ENCODE measurements at regions not wholly inside any gene's neighbourhood (a gene's known extent, or its start where the extent isn't known, plus 50 kb on each side); places are given as distances from the start of the nearest gene placed in this dataset.

- 0% methylated on average over 1 of the region's 1 CpG for WGBS (ENCODE audit: insufficient coverage, low coverage, missing lambda C conversion rate)
- ChIA-PET POLR2A (no interaction called here), CTCF (ENCODE audit: low intra/inter-chr PET ratio) (no interaction called here)
- Histone ChIP-seq H3K27me3 (ENCODE audit: control insufficient read depth in 2 of 2, insufficient read depth in 2 of 2, low read length in 2 of 2) (no peaks in the 10 kb centered on the region), H2AFZ (ENCODE audit: low read depth, low read length) (no peak overlapping the region), H3K4me1 (replicated peaks in 1 of 2; ENCODE audit: control insufficient read depth in 2 of 2, insufficient read depth in 2 of 2, low read length in 2 of 2) (no peaks in the 10 kb centered on the region), H4K20me1 (replicated peaks; ENCODE audit: control insufficient read depth, insufficient read depth, low read length) (no peaks in the 10 kb centered on the region), H3K4me2 (ENCODE audit: insufficient read depth, low read length) (no peak overlapping the region), H3K9me3 (replicated peaks; ENCODE audit: control insufficient read depth, insufficient read depth, low read depth, low read length) (no peaks in the 10 kb centered on the region), H3K36me3 (ENCODE audit: control insufficient read depth, insufficient read depth, low read length) (no peaks in the 10 kb centered on the region), H3K79me2 (ENCODE audit: control insufficient read depth, insufficient read depth, low read length) (no peaks in the 10 kb centered on the region), H3K4me3 (no peak overlapping the region), H3K27ac (ENCODE audit: extremely low read depth, low read depth, low read length) (no peak overlapping the region), H3K9ac (ENCODE audit: insufficient read depth in 1 of 2, low read depth in 2 of 2, low read length in 2 of 2) (no peak overlapping the region), H3K9me1 (ENCODE audit: control insufficient read depth, insufficient read depth, low read length) (no peaks in the 10 kb centered on the region)
- DNase-seq (ENCODE audit: extremely low read depth in 1 of 4, low spot score in 3 of 4) (no peak), FAIRE-seq (no peak), ATAC-seq (no peak)
- no TSS peak for BruUV-seq (replicated peaks)
- no peak for TF ChIP-seq TEAD2 (tag; IDR thresholded peaks at IDR 0.05)
- TF ChIP-seq TCF15 (CRISPR knock-in tag; IDR thresholded peaks at IDR 0.05): no peak
- no peak for TF ChIP-seq FIP1L1 (IDR thresholded peaks at IDR 0.05; ENCODE audit: low read depth, low read length, poor library complexity, severe bottlenecking)
- TF ChIP-seq KDM4B (IDR thresholded peaks at IDR 0.05; ENCODE audit: borderline replicate concordance in 2 of 2, low read depth in 1 of 2): no peak
- TF ChIP-seq CHCHD3 (CRISPR knock-in tag; IDR thresholded peaks at IDR 0.05): no peak
- TF ChIP-seq ZNF583 (CRISPR knock-in tag; IDR thresholded peaks at IDR 0.05): no peak
- no peak for TF ChIP-seq ZNF274 (IDR thresholded peaks at IDR 0.05; ENCODE audit: borderline replicate concordance, low read depth, low read length)
- no peak for TF ChIP-seq MTA1 (IDR thresholded peaks at IDR 0.05; ENCODE audit: borderline replicate concordance)
- no peak for TF ChIP-seq ZNF764 (CRISPR knock-in tag; IDR thresholded peaks at IDR 0.05; ENCODE audit: low read depth)
- TF ChIP-seq HCFC1 (IDR thresholded peaks at IDR 0.05; ENCODE audit: low read depth, low read length): no peak
- TF ChIP-seq ZNF696 (CRISPR knock-in tag; conservative IDR thresholded peaks at IDR 0.05): no peak
- TF ChIP-seq HNRNPLL (IDR thresholded peaks at IDR 0.05; ENCODE audit: low read depth, low read length, poor library complexity, severe bottlenecking): no peak
- TF ChIP-seq POLR2A (conservative IDR thresholded peaks at IDR 0.05): no peak
- no peak for TF ChIP-seq ZNF431 (CRISPR knock-in tag; IDR thresholded peaks at IDR 0.05)
- no peak for TF ChIP-seq RB1 (IDR thresholded peaks at IDR 0.05; ENCODE audit: low read depth)
- TF ChIP-seq ZNF780A (CRISPR knock-in tag; IDR thresholded peaks at IDR 0.05): no peak
- no peak for TF ChIP-seq CCNT2 (IDR thresholded peaks at IDR 0.05; ENCODE audit: borderline replicate concordance, extremely low read depth, insufficient read length, low read depth, low read length)
- intact Hi-C loops (cut with micrococcal nuclease) (no loop called here), in situ Hi-C loops (cut with MboI) (no loop called here)
These were observed 686.8 kb downstream of the KCTD16 start for GRCh38 chr5:144857454-144857853.

Data from K562 (cell line).